H9 (cell line): ENCODE measurements at regions not wholly inside any gene's neighbourhood (a gene's known extent, or its start where the extent isn't known, plus 50 kb on each side); places are given as distances from the start of the nearest gene placed in this dataset.

Experiments
- DNase-seq: peaks from one replicate; pipeline ENCODE4 v3.0.0-alpha.2; 2017
- H2AFZ ChIP-seq: one replicate; pipeline ENCODE4 v1.6.1; 2013; ENCODE audit warnings: mild to moderate bottlenecking, low read length, control low read depth, moderate library complexity
- H2AK5ac ChIP-seq: 2 replicates; pipeline ENCODE4 v1.6.1; 2013; ENCODE audit warnings: low read length, control low read depth, mixed read lengths; ENCODE audit not compliant: insufficient read length
- H2BK120ac ChIP-seq: one replicate; pipeline ENCODE4 v1.6.1; 2013; ENCODE audit warnings: low read depth, mild to moderate bottlenecking, low read length, control low read depth, inconsistent platforms; ENCODE audit not compliant: poor library complexity, severe bottlenecking
- H2BK12ac ChIP-seq: 2 replicates; pipeline ENCODE4 v1.6.1; 2013; ENCODE audit warnings: low read length, control low read depth, mixed read lengths, low read depth; ENCODE audit not compliant: insufficient read length
- H2BK15ac ChIP-seq: 2 replicates; pipeline ENCODE4 v1.6.1; 2013; ENCODE audit warnings: low read depth, low read length, control low read depth
- H2BK20ac ChIP-seq: one replicate; pipeline ENCODE4 v1.6.1; 2013; ENCODE audit warnings: low read depth, mild to moderate bottlenecking, low read length, control low read depth, inconsistent platforms; ENCODE audit not compliant: poor library complexity, severe bottlenecking
- H2BK5ac ChIP-seq: 2 replicates; pipeline ENCODE4 v1.6.1; 2013; ENCODE audit warnings: low read length, control low read depth, mixed read lengths; ENCODE audit not compliant: insufficient read length
- H3K14ac ChIP-seq: 2 replicates; pipeline ENCODE4 v1.6.1; 2013; ENCODE audit warnings: low read length, control low read depth; ENCODE audit not compliant: insufficient read depth
- H3K18ac ChIP-seq: 2 replicates; pipeline ENCODE4 v1.6.1; 2013; ENCODE audit warnings: low read depth, mild to moderate bottlenecking, mixed read lengths, low read length, control low read depth; ENCODE audit not compliant: insufficient read length
- H3K23ac ChIP-seq: 2 replicates; pipeline ENCODE4 v1.6.1; 2013; ENCODE audit warnings: low read length, control low read depth, mixed read lengths, low read depth; ENCODE audit not compliant: insufficient read length
- H3K23me2 ChIP-seq: 2 replicates; pipeline ENCODE4 v1.6.1; 2013; ENCODE audit warnings: low read depth, mild to moderate bottlenecking, mixed read lengths, low read length, control low read depth; ENCODE audit not compliant: insufficient read length, poor library complexity, severe bottlenecking
- H3K27ac ChIP-seq: 2 replicates; pipeline ENCODE4 v1.5.1; 2013; ENCODE audit warnings: low read length, control low read depth, mixed read lengths, low read depth; ENCODE audit not compliant: insufficient read length
- H3K27me3 ChIP-seq: 2 replicates; pipeline ENCODE4 v1.6.1; 2013; ENCODE audit warnings: low read length, control low read depth, inconsistent platforms; ENCODE audit not compliant: insufficient read depth
- H3K4ac ChIP-seq: 2 replicates; pipeline ENCODE4 v1.6.1; 2013; ENCODE audit warnings: low read depth, mild to moderate bottlenecking, control low read depth, inconsistent platforms, low read length, moderate library complexity
- H3K4me1 ChIP-seq: 2 replicates; pipeline ENCODE4 v1.6.1; 2013; ENCODE audit warnings: low read length, control low read depth, inconsistent platforms; ENCODE audit not compliant: insufficient read depth
- H3K4me2 ChIP-seq: 2 replicates; pipeline ENCODE4 v1.6.1; 2013; ENCODE audit warnings: low read length, control low read depth, mixed read lengths; ENCODE audit not compliant: insufficient read length, insufficient read depth
- H3K56ac ChIP-seq: 2 replicates; pipeline ENCODE4 v1.6.1; 2013; ENCODE audit warnings: low read depth, mild to moderate bottlenecking, mixed read lengths, low read length, control low read depth; ENCODE audit not compliant: insufficient read length
- H3K79me1 ChIP-seq: 2 replicates; pipeline ENCODE4 v1.6.1; 2013; ENCODE audit warnings: low read depth, mild to moderate bottlenecking, moderate library complexity, low read length, control low read depth, inconsistent platforms; ENCODE audit not compliant: insufficient read depth, poor library complexity, severe bottlenecking
- H3K79me2 ChIP-seq: 2 replicates; pipeline ENCODE4 v1.6.1; 2013; ENCODE audit warnings: low read length, control low read depth, inconsistent platforms; ENCODE audit not compliant: insufficient read depth
- H3K9ac ChIP-seq: 2 replicates; pipeline ENCODE4 v1.6.1; 2013; ENCODE audit warnings: low read length, control low read depth, mixed read lengths; ENCODE audit not compliant: insufficient read length; ENCODE audit errors: extremely low read depth
- H3K9me3 ChIP-seq: one replicate; pipeline ENCODE4 v1.6.1; 2013; ENCODE audit warnings: low read depth, low read length, inconsistent platforms; ENCODE audit not compliant: control insufficient read depth
- H3T11ph ChIP-seq: one replicate; pipeline ENCODE4 v1.6.1; 2013; ENCODE audit warnings: mild to moderate bottlenecking, low read length, control low read depth, inconsistent platforms
- H4K20me1 ChIP-seq: one replicate; pipeline ENCODE4 v1.6.1; 2013; ENCODE audit not compliant: control insufficient read depth, insufficient read length, insufficient read depth
- H4K5ac ChIP-seq: 2 replicates; pipeline ENCODE4 v1.6.1; 2013; ENCODE audit warnings: low read depth, mild to moderate bottlenecking, mixed read lengths, low read length, control low read depth; ENCODE audit not compliant: insufficient read length
- H4K8ac ChIP-seq: replicated peaks from 2 replicates; pipeline ENCODE4 v1.6.1; 2013; ENCODE audit warnings: low read length, control low read depth, mixed read lengths, low read depth; ENCODE audit not compliant: insufficient read length
- H4K91ac ChIP-seq: 2 replicates; pipeline ENCODE4 v1.6.1; 2013; ENCODE audit warnings: low read depth, mild to moderate bottlenecking, moderate library complexity, mixed read lengths, low read length, control low read depth; ENCODE audit not compliant: insufficient read length
- H3K27ac Mint-ChIP-seq, 3 experiments: 2 replicates in 2 of 3; 3 replicates in 1 of 3; pipeline ENCODE4 v1.8.0; 2020 to 2021; ENCODE audit warnings: mixed read lengths in 3 of 3, mild to moderate bottlenecking in 1 of 3, moderate library complexity in 1 of 3
- H3K27me3 Mint-ChIP-seq: 2 replicates; pipeline ENCODE4 v1.8.0; 2021; ENCODE audit warnings: low read depth, mild to moderate bottlenecking, moderate library complexity, mixed read lengths
- H3K36me3 Mint-ChIP-seq, 3 experiments: 2 replicates in 2 of 3; 3 replicates in 1 of 3; pipeline ENCODE4 v1.8.0; 2020 to 2021; ENCODE audit warnings: low read depth in 3 of 3, mixed read lengths in 3 of 3; ENCODE audit not compliant: insufficient read depth in 1 of 3
- H3K4me1 Mint-ChIP-seq, 2 experiments: 2 replicates each; pipeline ENCODE4 v1.8.0; 2020; ENCODE audit warnings: mixed read lengths in 2 of 2
- H3K4me3 Mint-ChIP-seq, 2 experiments: 2 replicates in 1 of 2; 3 replicates in 1 of 2; pipeline ENCODE4 v1.8.0; 2020 to 2021; ENCODE audit warnings: mild to moderate bottlenecking in 2 of 2, mixed read lengths in 2 of 2, moderate library complexity in 1 of 2
- H3K9me3 Mint-ChIP-seq, 2 experiments: 2 replicates in 1 of 2; 3 replicates in 1 of 2; pipeline ENCODE4 v1.8.0; 2020; ENCODE audit warnings: mild to moderate bottlenecking in 2 of 2, mixed read lengths in 2 of 2, moderate library complexity in 1 of 2
- TF ChIP-seq, protein P1 (sequence below): fragments of 200-600 bp; sonication (generic); conservative IDR thresholded peaks from 3 replicates; pipeline ENCODE4 v1.8.0; 2021; ENCODE audit warnings: antibody characterized with exemption, mild to moderate bottlenecking

DNA sequence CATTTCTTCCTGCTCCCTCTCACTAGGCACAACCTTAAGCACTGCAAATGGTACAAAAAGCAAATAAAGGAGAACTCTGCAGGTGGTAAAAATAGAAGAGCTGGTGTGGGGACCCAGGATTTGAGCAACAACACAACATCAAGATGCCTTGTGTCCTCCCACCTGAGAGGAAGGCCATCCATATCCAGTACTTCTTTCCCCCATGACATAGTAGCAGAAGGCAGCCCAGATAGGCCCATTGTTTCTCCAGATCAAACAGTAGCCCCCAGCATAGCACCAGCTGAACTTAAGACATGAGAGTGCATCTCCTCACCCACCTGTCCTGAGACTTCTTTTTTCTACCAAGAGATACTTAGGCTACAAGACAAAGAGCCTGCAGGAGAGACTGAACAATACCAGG lies 180.5 kb downstream of the GOLGA6L6 start:
- H3K79me2 ChIP-seq, result no peaks in the 10 kb centered on the region
- no peak overlapping the region for H3K23ac ChIP-seq
- H4K20me1 ChIP-seq, result no peaks in the 10 kb centered on the region
- H2AFZ ChIP-seq, result no peak overlapping the region
- no peak overlapping the region for H2BK15ac ChIP-seq
- H4K8ac ChIP-seq, result no peak overlapping the region
- H3K23me2 ChIP-seq, result peaks cover 4% of the 10 kb centered on the region
- H3K4me2 ChIP-seq, result no peak overlapping the region
- H3K56ac ChIP-seq, result no peak overlapping the region
- Mint-ChIP-seq H3K4me1 (no peaks in the 10 kb centered on the region), H3K9me3 (no peaks in the 10 kb centered on the region), H3K4me3 (no peak overlapping the region), H3K36me3 (peaks cover 12 to 14% (median 12%) of the 10 kb centered on the region in 3 experiments; a peak in 6 of 7 replicates), H3K27me3 (peaks cover 4% of the 10 kb centered on the region; the same call in 1 of the 2 replicates), H3K27ac (no peak overlapping the region)
- H3K27me3 ChIP-seq, result no peaks in the 10 kb centered on the region
- H2AK5ac ChIP-seq, result no peak overlapping the region
- peaks cover 78% of the 10 kb centered on the region for H3K9me3 ChIP-seq
- no peak for DNase-seq
- H3K9ac ChIP-seq, result no peak overlapping the region
- no peak overlapping the region for H2BK5ac ChIP-seq
- no peak overlapping the region for H3T11ph ChIP-seq
- H3K18ac ChIP-seq, result no peak overlapping the region
- H4K5ac ChIP-seq, result no peak overlapping the region
- H2BK20ac ChIP-seq, result no peak overlapping the region
- no peak overlapping the region for H4K91ac ChIP-seq
- no peak overlapping the region for H2BK12ac ChIP-seq
- H3K4ac ChIP-seq, result no peak overlapping the region
- TF ChIP-seq, protein P1, sequence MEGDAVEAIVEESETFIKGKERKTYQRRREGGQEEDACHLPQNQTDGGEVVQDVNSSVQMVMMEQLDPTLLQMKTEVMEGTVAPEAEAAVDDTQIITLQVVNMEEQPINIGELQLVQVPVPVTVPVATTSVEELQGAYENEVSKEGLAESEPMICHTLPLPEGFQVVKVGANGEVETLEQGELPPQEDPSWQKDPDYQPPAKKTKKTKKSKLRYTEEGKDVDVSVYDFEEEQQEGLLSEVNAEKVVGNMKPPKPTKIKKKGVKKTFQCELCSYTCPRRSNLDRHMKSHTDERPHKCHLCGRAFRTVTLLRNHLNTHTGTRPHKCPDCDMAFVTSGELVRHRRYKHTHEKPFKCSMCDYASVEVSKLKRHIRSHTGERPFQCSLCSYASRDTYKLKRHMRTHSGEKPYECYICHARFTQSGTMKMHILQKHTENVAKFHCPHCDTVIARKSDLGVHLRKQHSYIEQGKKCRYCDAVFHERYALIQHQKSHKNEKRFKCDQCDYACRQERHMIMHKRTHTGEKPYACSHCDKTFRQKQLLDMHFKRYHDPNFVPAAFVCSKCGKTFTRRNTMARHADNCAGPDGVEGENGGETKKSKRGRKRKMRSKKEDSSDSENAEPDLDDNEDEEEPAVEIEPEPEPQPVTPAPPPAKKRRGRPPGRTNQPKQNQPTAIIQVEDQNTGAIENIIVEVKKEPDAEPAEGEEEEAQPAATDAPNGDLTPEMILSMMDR, result no peak
- no peak overlapping the region for H3K14ac ChIP-seq
- H2BK120ac ChIP-seq, result no peak overlapping the region
- H3K4me1 ChIP-seq, result no peaks in the 10 kb centered on the region
- no peak overlapping the region for H3K27ac ChIP-seq
- no peaks in the 10 kb centered on the region for H3K79me1 ChIP-seq
